Kidney epithelial cell (primary cell): ENCODE measurements at regions not wholly inside any gene's neighbourhood (a gene's known extent, or its start where the extent isn't known, plus 50 kb on each side); places are given as distances from the start of the nearest gene placed in this dataset.

Experiments used
- DNase-seq: peaks from one replicate; pipeline ENCODE4 v3.0.0-alpha.2; 2010; ENCODE audit warnings: low read depth
- H3K27me3 ChIP-seq: 2 replicates; pipeline ENCODE4 v1.6.0; 2011; ENCODE audit warnings: low read length; ENCODE audit not compliant: control insufficient read depth, insufficient read depth
- H3K36me3 ChIP-seq: 2 replicates; pipeline ENCODE4 v1.5.1; 2011; ENCODE audit warnings: low read length; ENCODE audit not compliant: control insufficient read depth, insufficient read depth
- H3K4me3 ChIP-seq: 2 replicates; pipeline ENCODE4 v1.5.1; 2011; ENCODE audit warnings: low read depth, mild to moderate bottlenecking, control low read depth, low read length
- TF ChIP-seq, protein P1 (sequence below): IDR thresholded peaks from 2 replicates; pipeline ENCODE4 v1.5.1; 2011; ENCODE audit warnings: mild to moderate bottlenecking, moderate library complexity, low read length, control low read depth, inconsistent platforms; ENCODE audit not compliant: insufficient read depth, poor library complexity, severe bottlenecking

DNA sequence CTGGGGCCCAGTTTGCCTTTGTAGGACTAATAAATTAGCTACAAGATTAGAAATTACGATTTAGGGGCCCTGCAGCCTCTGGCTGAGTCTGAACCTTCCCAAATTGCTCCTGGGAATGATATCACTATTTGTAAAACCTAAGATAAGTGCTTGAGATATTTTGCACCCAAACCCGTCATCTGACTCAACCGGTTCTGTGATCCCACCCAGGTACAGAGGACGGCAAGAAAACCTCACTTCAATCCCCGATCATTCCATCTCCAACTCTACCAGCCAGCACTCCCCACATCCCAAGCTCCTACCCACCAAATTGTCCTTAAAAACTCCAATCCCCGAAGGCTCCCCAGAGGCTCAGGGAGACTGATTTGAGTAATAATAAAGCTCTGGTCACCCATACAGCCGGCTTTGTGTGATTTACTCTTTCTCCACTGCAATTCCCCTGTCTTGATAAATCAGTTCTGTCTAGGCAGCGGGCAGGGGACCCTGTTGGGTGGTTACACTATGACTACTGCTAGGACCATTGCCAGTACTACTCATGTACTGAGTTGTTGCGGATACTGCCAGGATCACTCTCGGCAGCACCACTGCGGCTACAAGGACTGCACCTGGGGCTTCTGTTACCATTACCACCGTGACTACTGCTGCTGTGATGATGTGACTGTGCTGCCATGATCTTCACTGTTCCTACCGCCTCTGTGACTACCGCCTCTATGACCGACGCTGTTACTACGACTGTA, 73.1 kb downstream of the IRF8 start:
- Histone ChIP-seq H3K36me3 (no peaks in the 10 kb centered on the region), H3K27me3 (no peaks in the 10 kb centered on the region), H3K4me3 (no peak overlapping the region)
- DNase-seq, result no peak
- TF ChIP-seq, protein P1, sequence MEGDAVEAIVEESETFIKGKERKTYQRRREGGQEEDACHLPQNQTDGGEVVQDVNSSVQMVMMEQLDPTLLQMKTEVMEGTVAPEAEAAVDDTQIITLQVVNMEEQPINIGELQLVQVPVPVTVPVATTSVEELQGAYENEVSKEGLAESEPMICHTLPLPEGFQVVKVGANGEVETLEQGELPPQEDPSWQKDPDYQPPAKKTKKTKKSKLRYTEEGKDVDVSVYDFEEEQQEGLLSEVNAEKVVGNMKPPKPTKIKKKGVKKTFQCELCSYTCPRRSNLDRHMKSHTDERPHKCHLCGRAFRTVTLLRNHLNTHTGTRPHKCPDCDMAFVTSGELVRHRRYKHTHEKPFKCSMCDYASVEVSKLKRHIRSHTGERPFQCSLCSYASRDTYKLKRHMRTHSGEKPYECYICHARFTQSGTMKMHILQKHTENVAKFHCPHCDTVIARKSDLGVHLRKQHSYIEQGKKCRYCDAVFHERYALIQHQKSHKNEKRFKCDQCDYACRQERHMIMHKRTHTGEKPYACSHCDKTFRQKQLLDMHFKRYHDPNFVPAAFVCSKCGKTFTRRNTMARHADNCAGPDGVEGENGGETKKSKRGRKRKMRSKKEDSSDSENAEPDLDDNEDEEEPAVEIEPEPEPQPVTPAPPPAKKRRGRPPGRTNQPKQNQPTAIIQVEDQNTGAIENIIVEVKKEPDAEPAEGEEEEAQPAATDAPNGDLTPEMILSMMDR, result no peak

DNA sequence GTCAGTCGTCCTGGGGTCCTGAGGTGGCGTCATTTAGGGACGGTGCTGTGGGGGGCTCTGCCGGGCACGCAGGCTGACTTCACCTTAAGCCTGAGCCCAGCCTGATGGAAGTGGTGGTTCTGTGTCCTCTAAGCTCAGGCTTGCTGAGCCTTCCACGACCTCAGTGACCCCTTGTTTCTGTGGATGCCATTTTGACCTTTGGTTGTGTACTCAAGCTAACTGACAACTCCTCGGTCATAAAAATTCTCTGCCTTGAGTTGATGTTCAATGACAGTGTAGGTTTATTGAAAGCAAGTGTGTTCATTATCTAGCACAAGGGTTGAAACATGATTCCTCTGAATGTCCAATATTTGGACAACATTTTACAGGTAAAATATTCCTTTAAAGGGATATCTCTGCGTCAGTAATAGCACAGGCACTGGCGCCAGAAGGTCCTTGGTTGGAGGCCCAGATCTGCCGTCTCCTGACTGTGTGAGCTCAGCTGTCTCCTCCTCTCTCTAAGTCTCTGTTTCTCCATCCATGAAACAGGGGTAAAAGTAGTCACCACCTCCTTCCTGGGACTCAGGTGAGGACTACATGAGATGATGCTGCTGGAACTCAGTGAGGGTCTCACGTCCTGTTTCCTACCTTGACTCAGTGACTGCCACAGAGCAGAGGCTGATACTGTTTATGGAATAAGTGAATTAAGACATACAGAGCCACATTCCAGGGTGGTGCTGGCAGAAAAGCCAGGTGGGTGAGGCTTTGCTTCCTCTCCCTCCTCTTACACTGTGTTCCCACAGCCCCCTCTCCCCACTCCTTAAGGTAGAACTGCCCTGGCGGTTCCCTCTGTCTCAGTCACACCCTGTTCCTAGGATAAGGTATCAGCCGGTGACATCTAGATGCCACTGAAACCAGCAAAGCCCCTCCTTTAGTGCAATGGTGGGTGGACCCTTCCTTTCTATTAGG, 75.7 kb downstream of the IRF8 start:
- no peak for DNase-seq
- Histone ChIP-seq H3K27me3 (no peaks in the 10 kb centered on the region), H3K36me3 (no peaks in the 10 kb centered on the region), H3K4me3 (no peak overlapping the region)
- TF ChIP-seq, protein P1, result no peak

DNA sequence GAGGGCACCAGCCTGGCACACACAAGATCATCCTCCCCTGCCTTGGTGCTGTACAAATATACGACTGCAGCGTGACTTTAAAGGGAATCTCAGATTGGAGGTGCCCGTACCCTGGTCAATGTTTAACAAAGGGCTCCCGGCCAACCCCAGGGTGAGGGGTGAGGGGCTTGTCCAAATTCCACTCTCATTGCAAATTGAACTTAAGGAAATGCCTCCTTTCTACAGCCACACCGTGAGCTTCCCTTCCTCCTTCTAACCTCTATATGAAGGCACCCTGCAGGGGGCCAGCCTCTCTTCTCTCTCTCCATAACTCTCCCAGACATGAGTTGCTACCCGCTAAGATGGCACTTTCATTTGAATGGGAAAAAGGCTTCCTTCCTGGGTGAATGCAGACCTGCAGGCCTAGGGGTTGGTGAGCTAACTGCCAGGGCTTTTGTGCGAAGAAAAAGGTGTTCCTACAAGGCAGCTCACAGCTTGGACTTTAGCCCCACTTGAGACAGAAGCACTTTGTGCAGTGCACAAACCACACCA, 76.6 kb downstream of the IRF8 start:
- Histone ChIP-seq H3K36me3 (no peaks in the 10 kb centered on the region), H3K27me3 (no peaks in the 10 kb centered on the region), H3K4me3 (no peak overlapping the region)
- TF ChIP-seq, protein P1, result no peak
- no peak for DNase-seq

DNA sequence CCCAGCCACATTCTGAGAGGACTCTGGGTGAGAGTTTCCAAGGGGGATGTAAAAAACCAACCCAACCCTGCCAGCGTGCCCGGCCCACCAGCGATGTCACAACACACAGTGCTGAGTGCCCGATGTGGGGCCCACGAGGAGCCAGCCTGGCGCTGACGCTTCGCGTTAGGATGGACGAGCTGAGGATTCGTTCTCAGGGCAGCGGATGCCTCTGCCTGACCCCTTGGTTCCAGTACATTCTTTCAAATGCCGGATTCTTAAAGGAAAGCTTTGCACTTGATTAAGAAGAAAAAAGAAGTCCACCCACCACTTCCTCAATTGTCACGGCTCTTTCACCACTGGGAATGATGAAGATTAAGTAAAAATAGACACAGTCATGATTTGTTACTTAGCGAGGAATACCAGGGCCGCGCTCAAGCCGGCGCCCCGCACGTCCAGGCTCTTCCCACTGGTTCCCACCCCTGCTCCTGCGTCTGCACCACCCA, 79.4 kb downstream of the IRF8 start:
- no peak for DNase-seq
- Histone ChIP-seq H3K36me3 (no peaks in the 10 kb centered on the region), H3K4me3 (no peak overlapping the region), H3K27me3 (no peaks in the 10 kb centered on the region)
- TF ChIP-seq, protein P1, result no peak

DNA sequence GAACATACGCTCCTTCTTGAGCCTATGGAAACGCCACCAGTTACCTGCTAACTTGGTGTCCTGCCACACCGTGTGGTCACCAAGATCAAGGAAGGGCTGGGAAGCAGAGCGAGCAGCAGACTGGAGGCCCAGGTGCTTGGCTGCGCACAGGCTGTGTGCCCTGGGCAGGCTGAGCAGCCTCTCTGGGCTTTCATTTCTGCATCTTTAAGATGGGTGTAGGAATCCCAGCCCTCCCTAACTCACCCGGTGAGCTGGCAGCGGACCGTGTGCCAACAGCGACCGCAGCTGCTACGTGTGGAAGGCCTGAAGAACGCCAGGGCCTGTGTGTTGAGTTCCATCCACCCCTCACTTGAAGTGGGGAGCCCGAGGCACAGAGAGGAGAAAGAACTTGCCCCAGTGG, 80.0 kb downstream of the IRF8 start:
- Histone ChIP-seq H3K4me3 (no peak overlapping the region), H3K36me3 (no peaks in the 10 kb centered on the region), H3K27me3 (peaks cover 3% of the 10 kb centered on the region)
- DNase-seq, result no peak
- TF ChIP-seq, protein P1, result no peak
